ENCODE measurements at regions not wholly inside any gene's neighbourhood (a gene's known extent, or its start where the extent isn't known, plus 50 kb on each side); places are given as distances from the start of the nearest gene placed in this dataset.
"Not testable (repeated sequence)": the region's sequence is repeated elsewhere in the genome, so short reads cannot be mapped to it uniquely, and the experiment has no call there.

DNA sequence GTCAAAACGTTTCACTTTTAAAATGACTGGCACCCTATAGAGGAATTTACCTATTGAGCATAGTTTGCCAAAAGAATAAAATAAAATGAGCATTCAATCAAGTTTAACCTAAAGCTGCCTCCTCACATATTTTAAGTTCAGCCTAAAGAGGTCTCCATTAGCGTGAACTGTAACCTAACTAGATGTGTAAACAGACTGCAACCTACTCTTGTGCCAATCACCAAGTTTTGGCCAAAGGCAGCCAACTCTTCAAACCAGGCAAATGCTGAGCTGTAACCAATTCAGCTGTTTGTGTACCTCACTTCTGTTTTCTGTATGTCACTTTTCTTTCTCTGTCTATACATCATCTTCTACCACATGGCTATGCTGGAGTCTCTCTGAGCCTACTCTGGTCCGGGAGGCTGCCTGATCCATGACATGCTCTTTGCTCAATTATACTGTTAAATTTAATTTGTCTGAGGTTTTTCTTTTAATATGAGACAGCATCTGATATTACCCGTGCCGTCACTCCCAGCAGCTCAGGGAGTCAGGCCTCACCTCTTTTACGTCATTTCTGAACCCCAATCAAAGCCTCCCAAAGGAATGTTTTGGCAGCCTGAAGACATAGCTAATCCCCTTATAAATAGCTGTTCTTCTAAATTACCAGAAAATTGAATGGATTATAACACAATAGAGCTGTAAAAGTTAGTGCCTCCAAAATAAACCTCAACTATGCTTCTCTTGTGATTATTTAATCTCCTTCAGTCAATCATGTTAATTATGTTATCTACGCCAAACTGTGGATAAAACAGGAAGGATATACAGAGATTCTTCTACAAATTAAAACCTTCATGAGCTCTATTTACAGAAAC is 81.0 kb upstream of the NR5A2 start:
- TF ChIP-seq, protein P1, sequence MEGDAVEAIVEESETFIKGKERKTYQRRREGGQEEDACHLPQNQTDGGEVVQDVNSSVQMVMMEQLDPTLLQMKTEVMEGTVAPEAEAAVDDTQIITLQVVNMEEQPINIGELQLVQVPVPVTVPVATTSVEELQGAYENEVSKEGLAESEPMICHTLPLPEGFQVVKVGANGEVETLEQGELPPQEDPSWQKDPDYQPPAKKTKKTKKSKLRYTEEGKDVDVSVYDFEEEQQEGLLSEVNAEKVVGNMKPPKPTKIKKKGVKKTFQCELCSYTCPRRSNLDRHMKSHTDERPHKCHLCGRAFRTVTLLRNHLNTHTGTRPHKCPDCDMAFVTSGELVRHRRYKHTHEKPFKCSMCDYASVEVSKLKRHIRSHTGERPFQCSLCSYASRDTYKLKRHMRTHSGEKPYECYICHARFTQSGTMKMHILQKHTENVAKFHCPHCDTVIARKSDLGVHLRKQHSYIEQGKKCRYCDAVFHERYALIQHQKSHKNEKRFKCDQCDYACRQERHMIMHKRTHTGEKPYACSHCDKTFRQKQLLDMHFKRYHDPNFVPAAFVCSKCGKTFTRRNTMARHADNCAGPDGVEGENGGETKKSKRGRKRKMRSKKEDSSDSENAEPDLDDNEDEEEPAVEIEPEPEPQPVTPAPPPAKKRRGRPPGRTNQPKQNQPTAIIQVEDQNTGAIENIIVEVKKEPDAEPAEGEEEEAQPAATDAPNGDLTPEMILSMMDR (IDR thresholded peaks at IDR 0.05; ENCODE audit: low read depth, low read length): no peak
- TF ChIP-seq EZH2phosphoT487 (IDR thresholded peaks at IDR 0.05; ENCODE audit: low read depth): no peak
- H4K20me1 ChIP-seq (ENCODE audit: insufficient read depth, low read length): no peaks in the 10 kb centered on the region
- H3K27ac ChIP-seq (ENCODE audit: low read length): no peak overlapping the region
- peaks cover 14% of the 10 kb centered on the region for H3K4me1 ChIP-seq (ENCODE audit: low read length)
- no peaks in the 10 kb centered on the region for H3K9me3 ChIP-seq (ENCODE audit: insufficient read depth, low read length)
- no peak overlapping the region for H3K9ac ChIP-seq (ENCODE audit: low read length)
- H3K27me3 ChIP-seq (ENCODE audit: low read depth, low read length): peaks cover 51% of the 10 kb centered on the region
- no peaks in the 10 kb centered on the region for H3K36me3 ChIP-seq (replicated peaks; ENCODE audit: low read depth, low read length)
- H2AFZ ChIP-seq (ENCODE audit: low read depth, low read length): no peak overlapping the region
- H3K79me2 ChIP-seq (ENCODE audit: low read length): no peaks in the 10 kb centered on the region
- no peak overlapping the region for H3K4me2 ChIP-seq (ENCODE audit: low read length)
- no peak overlapping the region for H3K4me3 ChIP-seq (ENCODE audit: low read length)

DNA sequence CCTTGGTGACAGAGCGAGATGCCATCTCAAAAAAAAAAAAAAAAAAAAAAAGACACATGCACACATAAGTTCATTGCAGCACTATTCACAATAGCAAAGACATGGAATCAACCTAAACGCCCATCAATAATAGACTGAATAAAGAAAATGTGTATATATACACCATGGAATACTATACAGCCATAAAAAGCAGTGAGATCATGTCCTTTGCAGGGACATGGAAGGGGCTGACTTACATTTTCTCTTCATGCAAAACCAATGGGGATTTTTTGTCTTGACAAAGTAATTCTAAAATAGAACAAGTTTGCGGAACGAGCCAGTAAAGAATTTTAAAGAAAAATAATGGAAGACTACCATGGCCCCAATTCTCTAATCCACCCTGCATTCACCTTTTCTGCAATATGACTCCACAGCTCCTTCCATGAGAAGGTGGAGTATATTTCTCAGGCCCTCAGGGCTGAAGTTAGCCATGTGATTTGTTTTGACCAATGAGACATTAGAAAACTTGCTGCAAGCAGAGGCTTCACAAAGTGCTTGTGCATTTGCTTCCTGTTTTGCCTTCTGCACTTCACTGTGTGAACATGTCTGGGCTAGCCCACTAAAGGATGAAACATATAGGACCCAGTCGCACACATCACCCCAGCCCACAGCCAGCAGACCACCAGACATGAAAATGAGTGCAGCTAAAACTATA is 78.8 kb upstream of the NR5A2 start:
- Histone ChIP-seq H3K4me1 (ENCODE audit: low read length) (0 out of 2 replicates have a peak, but pooled peaks cover 6% of the 10 kb centered on the region), H2AFZ (ENCODE audit: low read depth, low read length) (no peak overlapping the region), H3K9ac (ENCODE audit: low read length) (no peak overlapping the region), H3K27me3 (ENCODE audit: low read depth, low read length) (peaks cover 58% of the 10 kb centered on the region), H3K79me2 (ENCODE audit: low read length) (no peaks in the 10 kb centered on the region), H3K27ac (ENCODE audit: low read length) (no peak overlapping the region), H4K20me1 (ENCODE audit: insufficient read depth, low read length) (no peaks in the 10 kb centered on the region), H3K36me3 (replicated peaks; ENCODE audit: low read depth, low read length) (no peaks in the 10 kb centered on the region), H3K9me3 (ENCODE audit: insufficient read depth, low read length) (no peaks in the 10 kb centered on the region), H3K4me2 (ENCODE audit: low read length) (no peak overlapping the region), H3K4me3 (ENCODE audit: low read length) (no peak overlapping the region)
- TF ChIP-seq EZH2phosphoT487 (IDR thresholded peaks at IDR 0.05; ENCODE audit: low read depth): no peak
- TF ChIP-seq, protein P1 (IDR thresholded peaks at IDR 0.05; ENCODE audit: low read depth, low read length): no peak

DNA sequence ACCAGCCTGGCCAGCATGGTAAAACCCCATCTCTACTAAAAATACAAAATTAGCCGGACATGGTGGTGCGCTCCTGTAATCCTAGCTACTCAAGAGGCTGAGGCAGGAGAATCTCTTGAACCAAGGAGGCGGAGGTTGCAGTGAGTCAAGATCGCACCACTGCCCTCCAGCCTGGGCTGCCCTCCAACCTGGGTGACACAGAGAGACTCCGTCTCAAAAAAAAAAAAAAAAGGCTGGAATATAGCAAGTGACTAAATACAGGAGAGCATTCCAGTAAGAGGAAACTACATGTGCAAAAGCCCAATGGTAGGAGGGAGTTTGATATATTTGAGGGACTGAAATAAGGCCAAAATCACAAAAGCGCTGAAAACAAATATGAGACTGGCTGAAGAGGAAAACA is 76.5 kb upstream of the NR5A2 start:
- H2AFZ ChIP-seq (ENCODE audit: low read depth, low read length); H3K27ac ChIP-seq (ENCODE audit: low read length); H3K36me3 ChIP-seq (replicated peaks; ENCODE audit: low read depth, low read length); H3K9me3 ChIP-seq (ENCODE audit: insufficient read depth, low read length); H3K4me1 ChIP-seq (ENCODE audit: low read length); H4K20me1 ChIP-seq (ENCODE audit: insufficient read depth, low read length); H3K4me2 ChIP-seq (ENCODE audit: low read length); H3K9ac ChIP-seq (ENCODE audit: low read length); H3K4me3 ChIP-seq (ENCODE audit: low read length); H3K79me2 ChIP-seq (ENCODE audit: low read length): not testable (repeated sequence)
- H3K27me3 ChIP-seq (ENCODE audit: low read depth, low read length): peaks cover 51% of the 10 kb centered on the region

DNA sequence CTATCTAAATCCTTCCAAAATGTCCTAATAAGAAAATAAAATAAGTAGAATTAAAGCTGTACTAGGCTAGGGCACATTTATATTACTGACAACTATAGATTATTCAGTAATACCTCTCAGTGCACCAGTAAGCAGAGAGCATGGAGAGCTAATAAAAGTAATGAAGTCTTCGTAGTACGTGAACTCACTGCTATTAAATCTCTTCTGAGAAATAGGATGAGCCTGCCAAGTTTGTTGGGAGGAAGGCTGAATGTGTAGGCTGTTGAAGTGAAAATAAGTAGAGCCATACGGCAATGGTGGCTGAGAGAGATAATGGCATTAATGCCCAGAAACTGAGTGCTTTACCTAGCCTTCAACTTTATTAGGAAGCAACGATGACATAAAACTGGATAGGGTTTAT is 73.9 kb upstream of the NR5A2 start:
- Histone ChIP-seq H3K4me3 (ENCODE audit: low read length) (no peak overlapping the region), H4K20me1 (ENCODE audit: insufficient read depth, low read length) (no peaks in the 10 kb centered on the region), H3K4me2 (ENCODE audit: low read length) (no peak overlapping the region), H3K27ac (ENCODE audit: low read length) (no peak overlapping the region), H3K9ac (ENCODE audit: low read length) (no peak overlapping the region), H3K79me2 (ENCODE audit: low read length) (no peaks in the 10 kb centered on the region), H3K36me3 (replicated peaks; ENCODE audit: low read depth, low read length) (no peaks in the 10 kb centered on the region), H3K4me1 (ENCODE audit: low read length) (no peaks in the 10 kb centered on the region), H3K27me3 (ENCODE audit: low read depth, low read length) (peaks cover 36% of the 10 kb centered on the region), H2AFZ (ENCODE audit: low read depth, low read length) (no peak overlapping the region), H3K9me3 (ENCODE audit: insufficient read depth, low read length) (no peaks in the 10 kb centered on the region)
- TF ChIP-seq, protein P1 (IDR thresholded peaks at IDR 0.05; ENCODE audit: low read depth, low read length): no peak
- no peak for TF ChIP-seq EZH2phosphoT487 (IDR thresholded peaks at IDR 0.05; ENCODE audit: low read depth)

All from OCI-LY3 (cell line).